Stomach (tissue), 4 donors: ENCODE measurements at regions not wholly inside any gene's neighbourhood (a gene's known extent, or its start where the extent isn't known, plus 50 kb on each side); places are given as distances from the start of the nearest gene placed in this dataset.

Source experiments
- POLR2A ChIP-seq, 4 donors: fragments of 450-650 bp; IDR thresholded peaks; one replicate each; pipeline ENCODE4 v1.6.1; 2016; ENCODE audit warnings: antibody characterized with exemption in 4 of 4, control low read depth in 2 of 4, mild to moderate bottlenecking in 1 of 4, moderate library complexity in 1 of 4
- POLR2AphosphoS5 ChIP-seq, 3 donors: sonication (generic); formaldehyde crosslinking; IDR thresholded peaks; one replicate each; pipeline ENCODE4 v1.6.1; 2016; ENCODE audit warnings: antibody characterized with exemption in 3 of 3
- TF ChIP-seq, protein P1 (sequence below), 7 experiments: fragments of 450-650 bp in 4 of 7; fragments of 200-600 bp in 3 of 7; sonication (generic) in 3 of 7; IDR thresholded peaks; one replicate each; pipeline ENCODE4 v1.5.1; 2016 to 2019; ENCODE audit warnings: antibody characterized with exemption in 7 of 7, control low read depth in 2 of 7, mild to moderate bottlenecking in 1 of 7

DNA sequence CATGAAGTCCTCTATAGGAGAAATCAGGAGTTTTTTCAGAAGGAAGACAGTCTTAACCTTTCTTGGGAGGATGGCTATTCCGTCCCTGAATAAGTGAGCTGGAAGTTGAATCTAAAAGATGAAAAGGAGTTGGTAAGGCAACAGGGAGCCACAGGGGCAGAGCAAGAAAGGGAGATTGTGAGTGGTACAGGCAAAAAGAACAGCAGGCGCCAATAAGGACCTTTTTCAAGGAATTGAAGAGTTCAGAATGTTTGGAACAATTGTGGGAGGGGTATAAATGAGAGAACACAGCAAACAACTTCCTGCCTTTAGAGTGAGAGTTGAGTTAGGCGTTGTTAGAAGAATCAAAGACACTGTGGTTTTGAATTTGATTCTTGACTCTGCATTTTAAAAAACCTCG is 1003.7 kb downstream of the EPHA7 start:
- TF ChIP-seq, protein P1, sequence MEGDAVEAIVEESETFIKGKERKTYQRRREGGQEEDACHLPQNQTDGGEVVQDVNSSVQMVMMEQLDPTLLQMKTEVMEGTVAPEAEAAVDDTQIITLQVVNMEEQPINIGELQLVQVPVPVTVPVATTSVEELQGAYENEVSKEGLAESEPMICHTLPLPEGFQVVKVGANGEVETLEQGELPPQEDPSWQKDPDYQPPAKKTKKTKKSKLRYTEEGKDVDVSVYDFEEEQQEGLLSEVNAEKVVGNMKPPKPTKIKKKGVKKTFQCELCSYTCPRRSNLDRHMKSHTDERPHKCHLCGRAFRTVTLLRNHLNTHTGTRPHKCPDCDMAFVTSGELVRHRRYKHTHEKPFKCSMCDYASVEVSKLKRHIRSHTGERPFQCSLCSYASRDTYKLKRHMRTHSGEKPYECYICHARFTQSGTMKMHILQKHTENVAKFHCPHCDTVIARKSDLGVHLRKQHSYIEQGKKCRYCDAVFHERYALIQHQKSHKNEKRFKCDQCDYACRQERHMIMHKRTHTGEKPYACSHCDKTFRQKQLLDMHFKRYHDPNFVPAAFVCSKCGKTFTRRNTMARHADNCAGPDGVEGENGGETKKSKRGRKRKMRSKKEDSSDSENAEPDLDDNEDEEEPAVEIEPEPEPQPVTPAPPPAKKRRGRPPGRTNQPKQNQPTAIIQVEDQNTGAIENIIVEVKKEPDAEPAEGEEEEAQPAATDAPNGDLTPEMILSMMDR (IDR thresholded peaks at IDR 0.05), result no peak
- TF ChIP-seq POLR2AphosphoS5 (IDR thresholded peaks at IDR 0.05), result no peak
- TF ChIP-seq POLR2A (IDR thresholded peaks at IDR 0.05), result no peak
